Activated CD8-positive, alpha-beta memory T cell treated with anti-CD3 and anti-CD28 coated beads, Interleukin-2, amount 10 ng/mL, durations not matched to agents 7 days and 5 days (primary cell): ENCODE measurements at regions not wholly inside any gene's neighbourhood (a gene's known extent, or its start where the extent isn't known, plus 50 kb on each side); places are given as distances from the start of the nearest gene placed in this dataset.

ENCODE experiments used
- ATAC-seq: fragments of 150-1000 bp; cut with Tn5 transposase; one replicate; pipeline ENCODE4 v1.10.0; 2021; ENCODE audit warnings: moderate library complexity
- CTCF ChIA-PET: fragments of 350-600 bp; sonication (Branson Sonifier 250); formaldehyde crosslinking; loops from one replicate; lab custom pipeline; 2021; ENCODE audit warnings: antibody characterized with exemption; lab: Charles Lee
- DNase-seq: peaks from one replicate; pipeline ENCODE4 v3.0.0-alpha.2; 2020
- H3K27ac Mint-ChIP-seq: one replicate; pipeline ENCODE4 v1.8.0; 2021; ENCODE audit warnings: mild to moderate bottlenecking, mixed read lengths
- H3K27me3 Mint-ChIP-seq: one replicate; pipeline ENCODE4 v1.8.0; 2021; ENCODE audit warnings: mixed read lengths
- H3K36me3 Mint-ChIP-seq: one replicate; pipeline ENCODE4 v1.8.0; 2021; ENCODE audit warnings: mild to moderate bottlenecking, mixed read lengths
- H3K4me1 Mint-ChIP-seq: one replicate; pipeline ENCODE4 v1.8.0; 2021; ENCODE audit warnings: mixed read lengths
- H3K4me3 Mint-ChIP-seq: one replicate; pipeline ENCODE4 v1.8.0; 2021; ENCODE audit warnings: mild to moderate bottlenecking, moderate library complexity, mixed read lengths
- H3K9me3 Mint-ChIP-seq: one replicate; pipeline ENCODE4 v1.8.0; 2022; ENCODE audit warnings: low read depth, mixed read lengths

- H3K27ac Mint-ChIP-seq = no peak overlapping the region
- no peak overlapping the region for H3K4me3 Mint-ChIP-seq
- H3K9me3 Mint-ChIP-seq = no peaks in the 10 kb centered on the region
- no peaks in the 10 kb centered on the region for H3K36me3 Mint-ChIP-seq
- H3K27me3 Mint-ChIP-seq = peaks cover 21% of the 10 kb centered on the region
- CTCF ChIA-PET = interaction anchor here (1.6 kb wide), 1 partner anchor 10 kb away, joined by 6 read pairs; no protein-coding TSS in a partner anchor
- ATAC-seq = no peak
- DNase-seq = no peak
- H3K4me1 Mint-ChIP-seq = no peaks in the 10 kb centered on the region
These were observed 50.6 kb upstream of the TOP3B start for GRCh38 chr22:22032906-22033802.

GRCh38 chr22:22032099-22032905 is 49.7 kb upstream of the TOP3B start:
- Mint-ChIP-seq H3K36me3 (no peaks in the 10 kb centered on the region), H3K27me3 (peaks cover 21% of the 10 kb centered on the region), H3K9me3 (no peaks in the 10 kb centered on the region), H3K4me1 (no peaks in the 10 kb centered on the region), H3K27ac (no peak overlapping the region), H3K4me3 (no peak overlapping the region)
- CTCF ChIA-PET = interaction anchor here (1.6 kb wide), 1 partner anchor 10 kb away, joined by 6 read pairs; no protein-coding TSS in a partner anchor
- no peak for DNase-seq
- ATAC-seq = no peak
